Type B pancreatic cell (in vitro differentiated cells): ENCODE measurements at regions not wholly inside any gene's neighbourhood (a gene's known extent, or its start where the extent isn't known, plus 50 kb on each side); places are given as distances from the start of the nearest gene placed in this dataset.
"Not testable (repeated sequence)": the region's sequence is repeated elsewhere in the genome, so short reads cannot be mapped to it uniquely, and the experiment has no call there.

ENCODE experiments used
- DNase-seq: peaks from one replicate; pipeline ENCODE4 v3.0.0; 2021; ENCODE audit warnings: mixed read lengths; ENCODE audit not compliant: unreplicated experiment; ENCODE audit errors: extremely low spot score
- H3K27ac Mint-ChIP-seq: 2 replicates; pipeline ENCODE4 v1.8.0; 2021; ENCODE audit warnings: mild to moderate bottlenecking, mixed read lengths
- H3K27me3 Mint-ChIP-seq: 2 replicates; pipeline ENCODE4 v1.8.0; 2021; ENCODE audit warnings: mixed read lengths
- H3K36me3 Mint-ChIP-seq: 2 replicates; pipeline ENCODE4 v1.8.0; 2021; ENCODE audit warnings: mixed read lengths
- H3K4me1 Mint-ChIP-seq: one replicate; pipeline ENCODE4 v1.8.0; 2021; ENCODE audit warnings: mixed read lengths; ENCODE audit not compliant: unreplicated experiment
- H3K4me3 Mint-ChIP-seq: 2 replicates; pipeline ENCODE4 v1.8.0; 2021; ENCODE audit warnings: mild to moderate bottlenecking, mixed read lengths
- H3K9me3 Mint-ChIP-seq: 2 replicates; pipeline ENCODE4 v1.8.0; 2021; ENCODE audit warnings: mixed read lengths
- CTCF ChIP-seq: fragments of 200-600 bp; sonication (generic); conservative IDR thresholded peaks from 2 replicates; pipeline ENCODE4 v1.5.0; 2021; ENCODE audit warnings: antibody characterized with exemption, mild to moderate bottlenecking

GRCh38 chr7:35869810-35870209, 69.0 kb downstream of the SEPTIN7 start:
- Mint-ChIP-seq H3K27me3 (no peaks in the 10 kb centered on the region), H3K27ac (no peak overlapping the region), H3K4me1 (peaks cover 18% of the 10 kb centered on the region), H3K9me3 (no peaks in the 10 kb centered on the region), H3K4me3 (no peak overlapping the region), H3K36me3 (peaks cover 31% of the 10 kb centered on the region)
- TF ChIP-seq CTCF, result no peak
- DNase-seq, result no peak

- Mint-ChIP-seq H3K36me3 (peaks cover 24% of the 10 kb centered on the region), H3K27me3 (no peaks in the 10 kb centered on the region), H3K4me1 (peaks cover 18% of the 10 kb centered on the region), H3K4me3 (no peak overlapping the region), H3K9me3 (no peaks in the 10 kb centered on the region), H3K27ac (no peak overlapping the region)
- no peak for DNase-seq
- no peak for TF ChIP-seq CTCF
Measured at GRCh38 chr7:35871856-35872255, 71.0 kb downstream of the SEPTIN7 start.

DNA sequence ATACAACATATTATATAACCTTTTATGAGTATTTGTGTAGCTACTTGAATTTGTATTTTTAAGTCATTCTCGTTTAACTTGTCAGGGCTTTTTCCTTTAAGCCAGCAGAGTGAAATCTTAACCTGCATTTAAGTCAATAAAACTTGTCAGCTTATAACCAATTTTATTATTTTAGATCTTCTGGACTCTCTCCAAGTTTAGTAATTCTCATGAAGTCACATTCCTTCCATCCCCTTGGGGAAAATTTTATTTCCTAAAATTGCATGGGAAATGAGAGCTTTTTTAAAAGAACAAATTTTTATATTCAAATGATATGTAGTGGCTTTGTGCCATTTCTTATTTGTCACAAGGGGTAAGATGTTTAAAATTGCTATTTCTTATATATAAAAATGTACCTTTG, 74.0 kb downstream of the SEPTIN7 start:
- no peaks in the 10 kb centered on the region for H3K9me3 Mint-ChIP-seq
- H3K27me3 Mint-ChIP-seq, result no peaks in the 10 kb centered on the region
- H3K4me3 Mint-ChIP-seq, result no peak overlapping the region
- H3K36me3 Mint-ChIP-seq, result peaks cover 25% of the 10 kb centered on the region
- peaks cover 9% of the 10 kb centered on the region for H3K4me1 Mint-ChIP-seq
- no peak for TF ChIP-seq CTCF
- no peak overlapping the region for H3K27ac Mint-ChIP-seq
- DNase-seq, result no peak

- H3K4me1 Mint-ChIP-seq, result peaks cover 8% of the 10 kb centered on the region
- no peak for TF ChIP-seq CTCF
Measured at GRCh38 chr7:35875292-35875691, 74.4 kb downstream of the SEPTIN7 start.

GRCh38 chr7:35878351-35878750, 77.5 kb downstream of the SEPTIN7 start:
- Mint-ChIP-seq H3K27me3 (no peaks in the 10 kb centered on the region), H3K36me3 (peaks cover 31% of the 10 kb centered on the region), H3K4me1 (peaks cover 4% of the 10 kb centered on the region)

More at GRCh38 chr7:35875292-35875691, 74.4 kb downstream of the SEPTIN7 start:
- H3K4me3 Mint-ChIP-seq, result no peak overlapping the region
- peaks cover 24% of the 10 kb centered on the region for H3K36me3 Mint-ChIP-seq
- no peaks in the 10 kb centered on the region for H3K27me3 Mint-ChIP-seq
- H3K27ac Mint-ChIP-seq, result no peak overlapping the region
- DNase-seq, result no peak
- no peaks in the 10 kb centered on the region for H3K9me3 Mint-ChIP-seq

GRCh38 chr7:35887430-35887829, 86.6 kb downstream of the SEPTIN7 start:
- DNase-seq, result not testable (repeated sequence)

More at GRCh38 chr7:35878351-35878750, 77.5 kb downstream of the SEPTIN7 start:
- no peak for DNase-seq
- Mint-ChIP-seq H3K9me3 (no peaks in the 10 kb centered on the region), H3K4me3 (no peak overlapping the region), H3K27ac (no peak overlapping the region)
- TF ChIP-seq CTCF, result no peak

More at GRCh38 chr7:35887430-35887829, 86.6 kb downstream of the SEPTIN7 start:
- not testable (repeated sequence) for H3K9me3 Mint-ChIP-seq, H3K27ac Mint-ChIP-seq, H3K27me3 Mint-ChIP-seq, H3K4me3 Mint-ChIP-seq, H3K4me1 Mint-ChIP-seq
- H3K36me3 Mint-ChIP-seq, result peaks cover 41% of the 10 kb centered on the region
